NCI-H524 (cell line): ENCODE measurements at regions not wholly inside any gene's neighbourhood (a gene's known extent, or its start where the extent isn't known, plus 50 kb on each side); places are given as distances from the start of the nearest gene placed in this dataset.
A peak's percentile ranks its signal among the peaks of the same experiment; 100 is the strongest.

Experiments used
- DNase-seq, 2 experiments: peaks; one replicate each; lab custom pipeline; 2025; lab: John Stamatoyannopoulos, UW

DNA sequence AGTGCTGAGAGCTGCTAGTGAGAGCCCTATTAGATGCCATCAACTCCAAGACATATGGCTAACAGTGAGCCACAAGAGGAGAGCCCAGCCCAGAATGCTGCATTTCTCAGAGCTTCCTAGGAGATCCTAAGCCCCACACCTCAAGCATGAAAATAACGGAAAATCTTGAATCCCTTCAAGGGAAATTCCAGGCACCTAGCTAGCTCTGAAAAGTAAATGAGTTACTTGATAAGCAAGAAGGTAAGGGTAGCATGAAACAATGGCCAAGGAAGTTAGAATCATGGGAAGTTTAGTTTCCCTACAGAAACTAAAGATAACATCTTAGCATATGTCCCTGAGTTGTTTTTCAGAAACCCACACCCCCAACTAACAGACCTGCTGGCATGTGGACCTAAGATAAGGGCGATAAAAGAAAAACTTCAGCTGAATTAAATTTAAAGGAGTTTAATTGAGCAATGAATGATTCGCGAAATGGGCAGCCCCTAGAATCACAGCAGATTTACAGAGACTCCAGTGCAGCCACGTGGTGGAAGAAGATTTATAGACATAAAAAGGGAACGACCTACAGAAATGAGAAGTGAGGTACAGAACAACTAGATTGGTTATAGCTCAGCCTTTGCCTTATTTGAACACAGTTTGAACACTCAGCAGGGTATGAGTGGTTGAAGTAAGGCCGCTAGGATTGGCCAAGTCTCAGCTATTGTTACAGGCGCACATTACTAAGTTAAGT, 301.3 kb upstream of the DACH1 start:
- DNase-seq, result peak in 1 of 2 experiments; percentile 11

DNA sequence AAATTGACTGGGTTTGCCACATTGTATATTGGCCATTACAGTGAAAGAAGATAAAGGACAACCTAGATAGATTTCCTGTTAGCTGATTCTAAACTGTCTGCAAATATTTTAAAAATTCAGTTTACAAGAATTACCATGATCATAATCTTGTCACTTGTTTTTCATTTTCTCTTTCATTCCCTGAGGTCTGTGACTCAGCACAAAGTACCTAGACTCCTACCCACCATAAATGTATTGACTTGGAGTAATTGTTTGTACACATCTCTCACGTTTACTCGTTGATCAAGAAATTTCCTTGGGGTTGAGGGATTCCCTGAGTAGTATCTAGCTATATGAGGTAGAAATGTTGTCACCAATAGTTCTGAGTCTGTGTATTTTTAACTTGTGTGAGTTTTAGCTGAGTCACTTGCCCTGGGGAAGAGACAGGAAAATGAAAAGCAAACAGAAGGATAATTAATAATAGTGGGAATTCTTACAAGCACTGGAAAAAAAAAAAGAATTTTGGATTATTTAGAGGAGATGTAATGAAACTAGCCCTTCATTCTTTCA, 299.2 kb upstream of the DACH1 start:
- no peak for DNase-seq

DNA sequence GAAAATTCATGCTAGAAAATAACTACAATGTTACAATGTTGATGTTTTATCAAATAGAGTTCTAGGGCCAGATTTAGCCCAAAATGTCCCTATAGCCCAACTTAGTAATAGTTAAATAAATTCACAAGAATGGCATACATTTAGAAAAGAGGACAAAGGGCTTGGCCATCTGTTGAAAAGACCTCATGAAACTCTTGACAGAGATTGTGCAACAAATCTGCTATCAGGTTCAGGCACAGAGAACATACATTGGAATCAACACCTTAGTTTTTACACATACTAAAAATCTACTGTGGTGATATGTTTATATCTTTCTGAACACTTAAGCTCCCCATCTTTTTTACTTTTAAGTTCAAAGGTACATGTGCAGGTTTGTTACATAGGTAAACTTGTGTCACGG, 298.3 kb upstream of the DACH1 start:
- peak; percentile 65 to 74 for DNase-seq

DNA sequence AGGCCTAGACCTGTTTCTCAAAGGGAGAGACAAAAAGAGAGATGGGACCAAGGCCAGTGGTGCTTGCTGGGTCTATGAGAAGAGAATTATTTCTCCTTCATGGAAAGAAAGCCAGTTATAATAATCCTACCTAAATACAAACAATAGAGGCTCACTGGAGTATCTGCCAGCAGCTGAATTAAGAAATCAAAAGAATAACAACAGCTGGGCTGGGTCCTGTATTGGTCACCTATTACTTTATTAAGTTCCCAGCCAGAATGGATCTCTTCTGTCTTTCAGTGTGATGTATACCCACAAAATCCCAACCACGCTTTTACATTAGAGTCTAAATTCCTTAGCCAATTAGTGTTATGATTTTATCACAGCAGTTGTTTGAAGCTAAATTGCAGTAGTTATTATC, 297.8 kb upstream of the DACH1 start:
- peak; percentile 34 to 73 for DNase-seq

DNA sequence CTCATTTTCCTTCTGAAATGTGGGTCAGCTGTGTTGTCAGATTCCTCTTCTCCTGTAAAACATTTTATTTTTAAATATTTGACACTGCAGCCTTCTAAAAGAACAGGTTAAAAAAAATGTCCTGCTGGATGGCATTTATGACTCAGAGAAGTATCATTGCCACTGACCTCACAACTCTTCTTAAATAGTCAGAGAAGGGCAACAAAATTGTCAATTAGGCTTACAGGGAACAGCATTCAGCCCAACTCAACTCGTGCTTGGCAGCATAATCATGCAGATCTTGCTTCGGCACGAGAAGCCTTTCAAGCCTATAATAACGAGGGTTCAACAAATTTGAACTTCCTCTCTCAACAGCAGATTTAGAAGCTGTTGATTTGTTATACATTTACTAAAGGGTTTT, 296.7 kb upstream of the DACH1 start:
- peak in 1 of 2 experiments; percentile 36 for DNase-seq

DNA sequence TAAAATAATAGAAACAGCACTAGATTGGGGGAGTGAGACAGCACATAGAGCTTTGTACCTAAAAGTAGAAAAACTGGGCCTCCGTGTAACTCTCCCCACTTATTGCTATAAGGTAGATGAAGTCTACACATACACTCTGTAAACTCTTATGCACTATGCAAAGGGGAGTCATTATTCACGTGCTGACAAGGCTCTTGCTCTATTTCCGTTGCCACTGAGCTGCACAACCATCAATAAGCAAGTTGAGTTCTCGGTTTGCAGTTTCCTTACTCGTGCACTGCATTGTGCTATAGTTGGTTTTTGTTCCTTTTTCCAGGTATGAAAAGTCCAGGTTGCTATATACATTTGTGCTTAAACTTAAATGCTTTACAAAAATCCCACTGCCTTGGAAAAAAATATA, 294.0 kb upstream of the DACH1 start:
- DNase-seq, result no peak

DNA sequence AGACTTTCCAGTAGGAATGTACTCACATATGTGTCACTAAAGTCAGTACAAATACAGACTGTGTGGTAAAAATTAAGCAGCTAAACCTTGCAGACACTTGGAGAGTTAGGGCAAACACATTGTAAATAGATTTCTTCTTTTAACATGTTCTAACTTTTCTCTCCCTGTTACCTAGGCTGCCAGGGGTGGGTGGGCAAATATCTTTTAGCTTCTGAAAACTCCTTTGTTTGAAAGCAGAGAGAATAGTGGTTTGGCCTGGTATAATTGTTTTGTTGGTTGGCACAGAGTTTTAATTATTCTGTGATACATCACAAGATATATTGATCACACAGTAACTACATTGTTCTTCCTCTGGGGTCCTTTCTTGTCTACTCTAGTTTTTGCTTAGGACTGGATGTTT, 289.8 kb upstream of the DACH1 start:
- no peak for DNase-seq

DNA sequence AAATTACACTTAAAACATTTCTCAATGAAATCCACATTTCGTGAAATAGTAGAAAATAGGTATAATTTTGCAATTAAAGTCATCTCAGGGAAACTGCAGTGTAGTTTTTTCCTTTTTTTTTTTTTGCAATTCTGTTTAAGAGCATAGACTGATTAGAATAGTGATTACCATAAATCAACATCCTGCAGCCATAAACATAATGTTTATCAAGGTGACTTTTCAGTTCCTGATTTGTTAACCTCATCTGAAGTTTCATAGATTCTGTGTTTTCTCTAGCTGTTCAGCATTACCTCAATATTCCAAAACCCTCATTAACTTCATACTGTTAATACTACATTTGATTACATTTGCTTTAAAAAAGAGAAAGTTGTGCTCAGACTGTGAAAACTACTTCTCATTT, 286.3 kb upstream of the DACH1 start:
- DNase-seq, result no peak

DNA sequence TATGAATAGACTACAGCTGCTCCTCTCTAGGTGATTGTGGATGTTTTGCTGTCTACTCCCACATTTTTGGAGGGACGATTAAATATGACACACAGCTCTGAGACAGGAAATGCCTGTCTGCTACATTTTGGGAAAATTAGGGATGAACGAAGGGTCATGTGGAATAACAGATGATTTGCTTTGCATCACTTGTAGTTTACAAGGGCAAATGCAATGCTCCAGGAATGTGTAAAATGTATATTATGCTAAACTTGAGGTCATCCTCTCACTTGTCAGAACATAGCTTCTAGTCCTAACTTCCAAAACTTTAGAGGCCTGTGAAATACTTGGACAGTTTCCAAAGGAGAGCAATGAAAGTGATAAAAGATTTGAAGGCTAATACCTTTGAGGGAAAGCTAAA, 284.2 kb upstream of the DACH1 start:
- no peak for DNase-seq

DNA sequence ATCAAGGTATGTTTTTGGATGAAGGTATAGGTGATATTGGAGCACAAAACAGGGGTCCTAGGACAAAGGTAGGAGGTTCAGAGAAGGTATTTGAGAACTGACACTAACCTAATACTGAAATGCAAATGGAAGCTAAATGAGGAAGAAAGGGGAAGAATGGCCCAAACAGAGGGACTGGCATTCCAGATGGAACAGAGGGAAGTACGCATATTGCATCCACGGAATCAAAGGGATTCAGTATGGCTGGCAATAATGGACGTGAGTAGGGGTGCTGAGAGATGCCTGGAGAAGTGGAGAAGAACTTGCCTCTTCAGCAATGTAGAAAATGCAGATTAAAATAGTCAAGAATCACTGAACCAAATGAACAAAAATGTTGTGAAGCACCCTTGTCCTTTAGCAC, 283.5 kb upstream of the DACH1 start:
- no peak for DNase-seq

DNA sequence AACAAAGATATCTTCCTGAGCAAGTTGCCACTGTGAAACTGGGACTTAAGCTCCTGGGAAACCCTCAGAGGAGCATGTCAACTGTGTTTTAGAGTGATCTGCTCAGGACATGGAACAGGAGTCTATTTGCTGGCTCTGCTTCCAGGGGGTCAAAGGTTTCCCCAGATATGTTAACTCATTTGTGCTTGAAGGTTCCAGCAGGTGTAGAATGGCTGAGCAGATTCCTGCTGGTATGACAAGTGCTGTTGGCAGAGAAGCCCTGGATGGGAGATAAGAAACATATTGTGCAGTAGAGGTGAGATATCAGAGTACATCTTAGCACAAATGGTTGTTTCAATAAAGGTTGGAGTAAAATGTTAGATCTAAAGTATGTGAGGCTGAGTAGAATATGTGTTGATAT, 282.7 kb upstream of the DACH1 start:
- DNase-seq, result no peak

DNA sequence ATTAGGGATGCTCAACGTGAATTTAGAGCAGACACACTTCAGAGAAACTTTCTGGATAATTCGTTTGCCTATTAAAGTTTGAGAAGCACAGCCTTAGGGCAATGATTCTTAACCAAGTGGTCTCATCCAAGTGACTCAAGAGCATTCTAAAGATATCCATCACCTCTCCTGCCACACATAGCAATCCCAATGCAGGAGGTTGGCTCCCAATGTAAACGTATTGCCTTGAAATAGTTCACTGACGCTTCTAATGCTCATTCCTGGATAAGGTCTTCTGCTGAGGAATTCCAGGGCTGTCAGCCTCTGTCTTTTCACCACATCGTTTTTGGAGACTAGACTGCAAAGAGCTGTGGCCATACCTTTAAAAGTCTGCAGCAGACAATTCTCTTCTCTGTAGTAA, 279.8 kb upstream of the DACH1 start:
- DNase-seq, result no peak

DNA sequence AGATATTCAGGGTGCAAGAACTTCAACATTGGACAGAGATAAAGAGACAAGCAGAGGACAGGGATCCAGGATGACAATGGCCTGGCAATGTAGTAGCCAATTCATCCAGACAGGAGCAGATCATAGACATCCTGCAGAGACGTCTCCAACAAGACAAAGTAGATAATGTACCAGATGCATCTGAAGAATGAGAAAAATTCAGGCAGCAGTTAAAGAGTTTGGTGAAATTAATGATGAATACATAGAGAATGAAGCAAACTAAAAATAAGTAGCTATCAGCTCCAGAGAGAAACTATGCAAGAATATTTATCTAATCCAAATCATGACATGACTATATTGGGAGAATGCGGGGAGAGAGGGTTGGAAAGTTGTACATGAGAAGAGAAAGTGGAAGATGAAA, 278.4 kb upstream of the DACH1 start:
- no peak for DNase-seq

DNA sequence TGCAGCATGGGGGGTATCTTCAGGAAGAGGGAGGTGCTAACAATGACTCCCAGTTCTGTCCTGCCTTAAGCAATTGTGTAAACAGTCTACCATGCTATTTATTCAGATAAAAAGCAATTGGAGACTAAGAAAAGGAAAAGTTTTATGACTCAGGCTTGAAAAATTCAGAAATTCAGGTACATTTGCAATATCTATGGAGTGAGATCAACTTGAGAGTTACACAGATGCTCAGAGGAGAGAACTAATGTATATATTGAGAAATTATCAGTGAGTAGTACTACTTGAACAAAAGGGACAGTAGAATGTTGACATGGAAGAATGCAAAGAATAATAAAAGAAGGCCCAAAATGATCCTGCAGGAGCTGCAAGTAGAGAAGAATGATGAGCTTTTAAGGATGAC, 277.6 kb upstream of the DACH1 start:
- no peak for DNase-seq

DNA sequence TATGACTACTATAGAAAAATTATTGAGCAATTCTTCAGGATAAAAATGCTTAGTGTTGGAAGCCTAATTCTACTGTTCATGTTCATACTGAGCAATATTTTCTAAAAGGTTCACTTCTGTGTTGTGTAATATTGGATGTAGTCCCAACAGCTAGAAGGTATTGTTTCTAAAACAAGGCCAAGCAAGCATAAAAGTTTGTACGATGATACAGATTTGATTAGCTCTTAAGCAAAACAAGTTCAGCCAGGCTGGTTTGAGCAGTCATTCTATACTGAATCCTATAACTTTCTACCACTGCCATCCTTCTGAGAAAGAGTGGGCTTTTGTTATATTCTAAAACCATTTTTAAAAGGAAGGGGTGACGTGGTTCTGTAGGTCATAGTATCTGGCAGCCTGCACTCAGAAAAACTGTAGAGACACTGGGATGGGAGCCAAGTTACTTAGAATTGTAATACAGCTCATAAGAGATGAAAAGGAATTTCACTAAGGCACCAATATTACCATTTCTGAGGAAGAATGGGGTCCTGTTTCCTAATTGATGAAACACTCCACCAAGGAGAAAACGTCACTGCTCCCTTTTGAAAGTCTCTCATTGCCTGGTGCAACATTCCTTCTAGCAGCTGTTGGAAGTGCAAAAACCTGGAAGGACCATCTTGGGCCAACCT, 275.0 kb upstream of the DACH1 start:
- peak in 1 of 2 experiments; percentile 4 for DNase-seq

DNA sequence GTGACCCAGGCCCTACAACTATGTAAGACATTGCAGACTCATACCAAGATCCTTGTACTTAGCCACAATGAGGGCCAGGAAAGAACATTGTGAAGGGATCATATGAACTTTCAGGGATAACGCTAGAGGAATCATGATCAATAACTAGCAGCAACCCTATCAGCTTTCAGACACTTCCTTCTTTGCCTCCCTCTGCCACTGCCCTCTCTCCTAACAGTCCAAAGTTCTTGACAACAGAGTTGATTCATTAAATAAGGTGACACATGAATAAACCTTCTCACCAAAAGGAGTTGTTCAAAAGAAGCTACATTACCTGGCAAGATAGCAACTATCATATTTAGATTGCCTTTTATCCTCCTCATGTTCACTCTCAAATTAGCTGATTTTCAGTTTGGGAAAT, 272.2 kb upstream of the DACH1 start:
- no peak for DNase-seq

DNA sequence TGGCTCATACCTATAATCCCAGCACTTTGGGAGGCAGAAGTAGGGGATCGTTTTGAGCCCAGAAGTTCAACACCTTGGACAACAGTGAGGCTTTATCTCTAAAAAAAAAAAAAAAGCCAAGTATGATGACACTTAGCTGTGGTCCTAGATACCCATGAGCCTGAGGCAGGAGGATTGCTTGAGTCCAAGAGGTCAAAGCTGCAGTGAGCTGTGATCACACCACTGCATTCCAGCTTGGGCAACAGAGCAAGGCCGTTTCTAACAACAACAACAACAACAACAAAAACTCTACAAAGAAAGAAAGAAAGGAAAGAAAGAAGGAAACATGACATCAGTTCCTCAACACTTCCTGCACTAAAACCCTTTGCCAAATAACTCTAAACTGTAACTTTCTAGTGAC, 265.1 kb upstream of the DACH1 start:
- DNase-seq, result no peak

DNA sequence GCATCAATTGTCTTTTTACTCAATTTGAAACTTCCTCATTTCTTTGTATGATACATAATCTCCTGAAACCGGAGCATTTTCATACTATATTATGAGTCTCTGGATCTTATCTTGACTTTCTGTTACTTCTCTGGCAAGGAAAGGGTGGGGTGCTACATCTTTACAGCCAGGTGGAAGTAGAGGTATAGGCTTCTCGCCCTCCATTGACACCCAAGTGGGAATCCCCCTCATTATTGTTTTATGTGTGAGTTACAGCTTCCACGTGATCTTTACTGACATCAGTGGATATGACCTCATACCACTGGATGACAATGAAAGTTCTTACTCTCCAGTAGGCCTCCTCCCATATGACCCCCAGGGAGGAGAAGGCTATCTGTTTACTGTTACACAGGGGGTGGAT, 262.1 kb upstream of the DACH1 start:
- DNase-seq, result no peak

DNA sequence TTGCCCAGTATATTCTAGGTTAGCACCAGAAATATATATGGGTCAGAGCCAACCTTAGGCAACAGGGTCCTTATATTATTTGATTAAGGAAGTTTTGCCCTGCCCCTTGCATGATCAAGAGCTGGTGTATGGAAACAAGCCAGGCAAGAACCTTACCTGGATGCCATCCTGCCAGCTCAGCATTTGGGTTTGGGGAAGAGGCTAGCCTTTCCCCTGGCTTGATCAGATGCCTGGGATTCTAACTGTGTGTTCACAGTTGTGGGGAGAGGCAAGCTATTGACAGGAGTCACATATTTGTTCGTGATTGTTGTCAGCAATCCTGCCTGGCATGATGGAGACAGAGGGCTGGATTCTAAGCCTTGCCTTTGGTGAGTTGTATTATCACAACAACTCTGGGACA, 260.0 kb upstream of the DACH1 start:
- no peak for DNase-seq

DNA sequence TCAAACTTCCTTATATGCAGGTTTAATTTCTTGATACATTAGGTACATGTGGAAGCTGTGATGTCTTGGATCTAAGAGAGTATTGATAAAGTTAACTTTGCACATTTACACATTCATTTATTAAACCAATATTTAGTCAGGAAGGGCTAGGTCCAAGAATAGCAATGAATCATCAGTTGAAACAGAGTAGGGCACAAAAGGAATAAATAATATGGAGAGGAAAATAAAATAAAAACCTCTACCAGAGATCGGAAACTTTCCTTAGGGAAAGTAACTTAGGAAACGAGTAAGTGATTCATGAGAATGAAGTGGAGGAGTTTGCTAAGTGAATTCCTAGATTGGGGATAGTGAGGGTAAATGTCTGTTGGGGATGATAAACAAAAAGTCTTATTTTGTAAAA, 259.4 kb upstream of the DACH1 start:
- DNase-seq, result no peak

DNA sequence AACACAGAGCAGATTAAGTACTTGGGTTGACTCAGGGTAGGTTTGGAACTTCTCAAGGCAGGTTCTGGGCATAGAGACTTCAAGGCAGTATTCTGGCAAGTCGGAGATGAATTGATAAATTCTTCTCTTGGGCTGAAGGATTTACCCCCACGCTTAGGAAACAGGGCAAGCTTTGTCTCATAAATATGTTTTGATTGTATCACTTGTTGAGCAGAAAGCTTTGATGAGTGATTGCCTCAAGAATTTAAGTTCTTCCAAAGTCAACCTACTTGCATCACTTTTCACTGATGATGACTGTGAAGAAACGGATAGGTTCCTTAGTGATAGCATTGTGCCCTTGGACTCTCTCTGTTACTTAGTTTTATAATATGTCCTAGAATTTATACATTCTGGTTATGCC, 258.6 kb upstream of the DACH1 start:
- no peak for DNase-seq

DNA sequence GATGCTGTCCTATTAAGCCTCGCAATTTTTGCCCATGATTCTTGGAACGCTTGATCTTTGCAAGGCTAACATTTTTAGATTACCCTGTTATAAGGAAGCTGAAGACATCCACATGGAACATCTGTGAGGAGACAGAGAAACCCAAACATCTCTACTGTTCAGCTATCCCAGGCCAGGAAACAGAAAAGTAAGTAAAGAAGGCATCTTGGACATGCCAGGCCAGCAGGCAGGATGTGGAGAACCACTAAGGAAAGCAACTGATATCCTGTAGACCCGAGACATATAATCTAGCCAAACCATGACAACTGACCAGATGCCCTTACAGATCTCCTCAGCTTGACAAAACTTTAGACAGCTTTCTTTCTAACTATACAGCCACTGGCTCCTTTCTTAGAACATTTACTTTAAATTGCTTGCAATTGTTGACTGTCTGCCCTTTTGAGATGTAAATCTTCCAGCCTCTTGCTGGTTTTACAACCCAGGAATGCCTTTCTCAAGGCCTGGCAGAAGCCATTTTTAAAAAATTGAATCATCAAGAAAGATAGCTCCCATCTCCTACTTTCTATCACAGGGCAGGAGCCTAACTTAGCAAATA, 255.8 kb upstream of the DACH1 start:
- DNase-seq, result no peak

DNA sequence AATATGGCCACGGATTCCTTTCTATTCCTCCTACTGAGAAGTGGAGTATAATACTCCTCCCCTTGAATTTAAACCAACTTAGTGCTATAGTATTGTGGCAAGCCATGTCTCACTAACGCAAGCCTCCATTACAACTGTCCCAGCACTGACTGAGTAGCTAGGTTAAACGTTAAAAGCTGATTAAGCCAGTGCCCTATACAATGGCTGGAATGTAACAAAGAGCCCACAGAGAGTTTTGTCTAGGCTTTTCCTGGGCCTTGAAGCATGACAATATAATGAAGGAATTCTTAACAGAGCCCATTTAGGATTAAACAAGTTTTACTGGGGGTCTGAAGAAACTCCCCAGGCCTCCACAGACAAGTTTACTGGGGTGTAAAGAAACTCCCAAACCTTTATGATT, 254.5 kb upstream of the DACH1 start:
- no peak for DNase-seq
